GM12873 (cell line): ENCODE measurements at regions not wholly inside any gene's neighbourhood (a gene's known extent, or its start where the extent isn't known, plus 50 kb on each side); places are given as distances from the start of the nearest gene placed in this dataset.

Experiments
- TF ChIP-seq, protein P1 (sequence below): IDR thresholded peaks from 2 replicates; pipeline ENCODE4 v1.5.1; 2012; ENCODE audit warnings: low read depth, mild to moderate bottlenecking, moderate library complexity, low read length, control low read depth; ENCODE audit not compliant: insufficient read depth; ENCODE audit errors: missing control alignments

DNA sequence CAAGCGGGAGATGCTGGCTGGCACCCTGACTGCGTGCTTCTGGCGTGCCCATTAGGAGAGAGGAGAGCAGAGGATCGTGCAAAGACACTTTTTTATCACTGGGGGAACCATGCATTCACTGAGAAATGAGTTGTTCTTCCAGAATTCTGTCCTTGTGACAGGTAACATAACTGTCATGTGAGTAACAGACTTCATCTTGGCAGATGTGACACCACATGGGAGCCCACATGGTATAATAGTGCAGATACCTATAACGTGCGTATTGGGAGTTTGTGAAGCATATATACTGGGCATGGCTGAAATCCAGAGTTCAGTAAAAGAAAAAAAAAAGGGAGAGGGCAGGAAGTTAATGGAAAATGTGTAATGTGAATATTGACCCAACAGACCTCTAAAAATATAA is 159.6 kb upstream of the BACE2 start:
- TF ChIP-seq, protein P1, sequence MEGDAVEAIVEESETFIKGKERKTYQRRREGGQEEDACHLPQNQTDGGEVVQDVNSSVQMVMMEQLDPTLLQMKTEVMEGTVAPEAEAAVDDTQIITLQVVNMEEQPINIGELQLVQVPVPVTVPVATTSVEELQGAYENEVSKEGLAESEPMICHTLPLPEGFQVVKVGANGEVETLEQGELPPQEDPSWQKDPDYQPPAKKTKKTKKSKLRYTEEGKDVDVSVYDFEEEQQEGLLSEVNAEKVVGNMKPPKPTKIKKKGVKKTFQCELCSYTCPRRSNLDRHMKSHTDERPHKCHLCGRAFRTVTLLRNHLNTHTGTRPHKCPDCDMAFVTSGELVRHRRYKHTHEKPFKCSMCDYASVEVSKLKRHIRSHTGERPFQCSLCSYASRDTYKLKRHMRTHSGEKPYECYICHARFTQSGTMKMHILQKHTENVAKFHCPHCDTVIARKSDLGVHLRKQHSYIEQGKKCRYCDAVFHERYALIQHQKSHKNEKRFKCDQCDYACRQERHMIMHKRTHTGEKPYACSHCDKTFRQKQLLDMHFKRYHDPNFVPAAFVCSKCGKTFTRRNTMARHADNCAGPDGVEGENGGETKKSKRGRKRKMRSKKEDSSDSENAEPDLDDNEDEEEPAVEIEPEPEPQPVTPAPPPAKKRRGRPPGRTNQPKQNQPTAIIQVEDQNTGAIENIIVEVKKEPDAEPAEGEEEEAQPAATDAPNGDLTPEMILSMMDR: no peak

DNA sequence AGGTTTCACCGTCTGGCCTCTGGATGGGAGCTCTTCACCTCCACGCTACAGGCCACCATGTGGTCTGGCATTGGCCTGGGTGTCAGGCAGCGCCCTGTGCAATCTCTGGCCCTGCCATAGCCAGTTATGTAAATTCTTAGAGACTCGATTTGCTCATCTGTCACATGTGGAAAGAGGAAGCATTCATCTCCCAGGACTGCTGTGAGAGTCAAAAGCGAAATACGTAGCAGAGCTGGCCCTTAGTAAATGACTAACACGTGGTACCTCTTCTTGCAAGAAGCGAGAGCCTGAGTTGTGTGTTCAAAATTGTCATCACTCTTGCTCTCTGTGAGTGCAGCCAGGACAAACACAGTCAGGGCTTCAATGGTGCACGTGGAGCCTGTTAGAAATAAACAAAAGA is 159.0 kb upstream of the BACE2 start:
- TF ChIP-seq, protein P1: no peak

DNA sequence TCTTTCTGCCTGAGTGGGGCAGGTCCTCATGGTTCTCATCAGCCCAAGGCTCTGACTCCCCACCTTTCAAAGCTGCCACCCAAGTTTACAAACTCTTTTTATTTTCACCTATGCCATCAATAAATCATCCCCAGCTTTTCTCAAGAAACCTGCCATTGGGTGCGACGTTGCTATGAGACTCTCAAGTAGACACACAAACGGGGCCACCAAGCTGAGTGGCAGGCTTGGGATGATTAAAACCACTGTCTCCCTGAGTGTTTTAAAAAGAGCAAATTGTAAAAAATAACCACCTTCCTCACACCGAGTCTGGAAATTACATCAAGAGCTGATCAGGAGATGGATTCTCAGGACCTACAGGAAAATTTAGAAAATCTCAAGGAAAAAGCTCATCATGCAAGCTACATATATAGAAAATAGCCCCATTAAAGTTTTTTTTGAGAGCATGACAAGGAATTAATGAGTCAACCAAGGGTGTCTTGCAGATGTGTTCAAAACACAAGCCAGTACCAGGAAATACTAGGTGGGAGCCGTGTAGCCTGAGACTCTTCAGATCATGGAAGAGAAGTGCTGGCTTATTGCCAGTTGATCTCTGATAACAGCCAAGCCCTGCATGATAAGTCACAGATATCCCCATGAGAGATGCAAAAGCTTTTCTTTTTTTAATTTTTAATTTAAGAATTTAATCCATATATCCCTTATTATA is 158.4 kb upstream of the BACE2 start:
- TF ChIP-seq, protein P1: no peak

DNA sequence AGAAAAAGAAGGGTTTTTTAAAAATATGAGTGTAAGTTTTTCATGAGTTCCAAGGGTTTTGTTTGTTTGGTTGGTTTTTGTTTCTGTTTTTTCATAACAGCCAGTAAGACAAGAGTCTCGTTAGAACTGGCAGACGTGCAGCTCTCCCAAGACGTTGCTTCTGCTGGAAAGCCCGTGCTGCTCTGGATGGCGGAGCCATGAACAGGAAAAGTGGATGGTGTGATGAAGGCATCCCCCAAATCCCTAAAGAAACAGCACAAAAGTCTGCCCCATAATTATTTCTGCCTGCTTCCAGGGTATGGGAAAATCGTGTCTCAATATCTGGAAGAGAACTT is 157.9 kb upstream of the BACE2 start:
- TF ChIP-seq, protein P1: no peak

DNA sequence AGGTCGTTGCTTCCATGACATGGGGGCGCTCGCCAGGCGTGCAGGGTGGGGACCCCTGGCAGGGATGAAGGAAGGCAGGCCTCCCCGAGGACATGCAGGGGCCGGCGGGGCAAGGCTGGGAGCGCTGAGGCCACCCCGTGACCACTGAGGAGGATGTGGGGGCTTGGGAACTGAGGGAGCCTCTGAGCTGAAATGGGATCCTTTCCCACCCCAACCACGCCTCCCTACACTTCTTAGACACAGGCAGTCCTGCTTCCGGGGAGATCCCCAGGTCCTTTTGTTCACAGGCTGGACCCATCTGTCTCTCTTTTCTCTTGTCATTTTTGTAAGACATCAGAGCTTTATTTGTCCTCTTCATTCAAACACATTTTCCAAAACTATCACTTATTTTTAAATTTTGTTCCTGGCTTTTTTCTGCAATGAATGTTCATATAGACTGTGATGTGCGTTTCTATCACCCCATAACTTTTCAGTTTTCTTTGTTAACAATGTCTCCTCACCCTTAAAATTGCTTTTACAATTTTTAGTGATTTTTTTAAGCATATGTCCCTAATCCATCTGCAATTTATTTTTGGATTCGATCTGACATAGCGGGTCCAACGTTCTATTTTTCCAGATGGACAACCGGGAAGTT is 156.7 kb upstream of the BACE2 start:
- TF ChIP-seq, protein P1: no peak

DNA sequence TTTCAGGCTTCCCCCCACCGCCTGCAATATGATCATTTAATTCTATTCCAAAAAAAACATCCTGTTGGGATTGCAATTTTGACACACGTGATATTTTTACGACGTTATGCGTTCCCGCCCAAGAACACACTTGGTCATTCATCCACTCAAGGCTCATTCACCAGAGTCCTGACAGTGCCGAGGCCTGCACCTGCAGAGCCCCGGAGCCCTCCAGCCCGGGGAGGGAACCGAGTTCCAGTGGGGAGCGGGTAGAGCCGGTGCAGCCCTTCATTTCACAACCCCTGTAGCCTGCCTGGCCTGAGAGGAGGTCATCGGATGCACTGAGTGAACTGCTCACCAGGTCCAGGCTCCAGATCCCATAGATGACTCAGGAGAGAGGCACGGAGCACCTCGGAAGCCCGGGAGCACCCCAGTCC is 156.0 kb upstream of the BACE2 start:
- TF ChIP-seq, protein P1: no peak

DNA sequence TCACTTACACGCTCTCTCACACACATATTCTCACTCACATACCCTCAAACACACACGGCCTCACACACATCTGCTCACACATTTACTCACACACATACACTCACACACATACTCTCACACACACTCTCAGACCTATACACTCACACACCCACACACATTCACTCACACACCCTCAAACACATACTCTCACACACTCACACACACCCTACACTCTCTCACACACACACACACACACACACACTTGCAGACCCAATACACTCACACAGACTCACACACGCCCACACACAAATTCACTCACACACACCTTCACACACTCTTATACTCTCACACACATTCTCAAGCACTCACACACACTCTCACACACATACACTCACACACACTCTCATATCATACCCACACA is 155.5 kb upstream of the BACE2 start:
- TF ChIP-seq, protein P1: no peak
